Fibroblast of mammary gland (primary cell): ENCODE measurements at regions not wholly inside any gene's neighbourhood (a gene's known extent, or its start where the extent isn't known, plus 50 kb on each side); places are given as distances from the start of the nearest gene placed in this dataset.

ENCODE experiments used
- DNase-seq: peaks from one replicate; pipeline ENCODE4 v3.0.0-alpha.2; 2010; ENCODE audit warnings: low read depth
- H3K4me3 ChIP-seq: 2 replicates; pipeline ENCODE4 v1.5.1; 2011; ENCODE audit warnings: low read depth, mild to moderate bottlenecking, low read length, moderate library complexity; ENCODE audit not compliant: control insufficient read depth
- CTCF ChIP-seq: conservative IDR thresholded peaks from 2 replicates; pipeline ENCODE4 v1.5.1; 2011; ENCODE audit warnings: low read depth, low read length, inconsistent platforms; ENCODE audit not compliant: control insufficient read depth, insufficient read depth

GRCh38 chr13:91032104-91032503 is 315.4 kb upstream of the MIR17HG start:
- DNase-seq: no peak
- no peak for TF ChIP-seq CTCF
- no peak overlapping the region for H3K4me3 ChIP-seq

- no peak overlapping the region for H3K4me3 ChIP-seq
- DNase-seq: no peak
- TF ChIP-seq CTCF: no peak
Measured at GRCh38 chr13:91036886-91037285, 310.6 kb upstream of the MIR17HG start.

GRCh38 chr13:91042870-91043269 is 304.6 kb upstream of the MIR17HG start:
- H3K4me3 ChIP-seq: no peak overlapping the region
- no peak for DNase-seq
- no peak for TF ChIP-seq CTCF

- no peak overlapping the region for H3K4me3 ChIP-seq
- TF ChIP-seq CTCF: peak; percentile 5
- DNase-seq: no peak
Measured at GRCh38 chr13:91045351-91046034, 302.0 kb upstream of the MIR17HG start.

- no peak for TF ChIP-seq CTCF
- H3K4me3 ChIP-seq: no peak overlapping the region
- DNase-seq: no peak
Measured at GRCh38 chr13:91046715-91047327, 300.7 kb upstream of the MIR17HG start.

GRCh38 chr13:91050970-91051369 is 296.5 kb upstream of the MIR17HG start:
- TF ChIP-seq CTCF: no peak
- H3K4me3 ChIP-seq: no peak overlapping the region
- no peak for DNase-seq
